HCT116 (cell line): ENCODE measurements at regions not wholly inside any gene's neighbourhood (a gene's known extent, or its start where the extent isn't known, plus 50 kb on each side); places are given as distances from the start of the nearest gene placed in this dataset.

ENCODE experiments used
- CBX3 ChIP-seq: IDR thresholded peaks from 2 replicates; pipeline ENCODE4 v1.6.1; 2012; ENCODE audit warnings: low read depth
- CEBPB ChIP-seq: IDR thresholded peaks from 2 replicates; pipeline ENCODE4 v1.6.1; 2012; ENCODE audit warnings: low read depth
- EZH2 ChIP-seq: fragments of 200-600 bp; sonication (generic); IDR thresholded peaks from 2 replicates; pipeline ENCODE4 v1.6.1; 2017; ENCODE audit warnings: antibody characterized with exemption, mixed run types
- JUND ChIP-seq: IDR thresholded peaks from 2 replicates; pipeline ENCODE4 v1.6.1; 2012
- POLR2A ChIP-seq: IDR thresholded peaks from 2 replicates; pipeline ENCODE4 v1.7.0; 2011; ENCODE audit warnings: borderline replicate concordance; ENCODE audit not compliant: insufficient read depth, insufficient read length; ENCODE audit errors: extremely low read depth
- RAD21 ChIP-seq: IDR thresholded peaks from 2 replicates; pipeline ENCODE4 v1.6.1; 2012; ENCODE audit warnings: low read depth, mild to moderate bottlenecking
- TF ChIP-seq, protein P1 (sequence below), 3 experiments: fragments of 200-600 bp in 1 of 3; sonication (generic) in 1 of 3; IDR thresholded peaks in 2 of 3; conservative IDR thresholded peaks in 1 of 3; 2 replicates each; pipeline ENCODE4 v1.5.1; 2012 to 2017; ENCODE audit warnings: low read depth in 2 of 3, low read length in 2 of 3, antibody characterized with exemption in 1 of 3, borderline replicate concordance in 1 of 3, control low read depth in 1 of 3, mild to moderate bottlenecking in 1 of 3, mixed read lengths in 1 of 3, mixed run types in 1 of 3, moderate library complexity in 1 of 3; ENCODE audit not compliant: insufficient read depth in 1 of 3
- TF ChIP-seq, protein P2 (sequence below): IDR thresholded peaks from 2 replicates; pipeline ENCODE4 v1.6.1; 2012
- TF ChIP-seq, protein P3 (sequence below): IDR thresholded peaks from 2 replicates; pipeline ENCODE4 v1.6.1; 2012; ENCODE audit warnings: low read depth

DNA sequence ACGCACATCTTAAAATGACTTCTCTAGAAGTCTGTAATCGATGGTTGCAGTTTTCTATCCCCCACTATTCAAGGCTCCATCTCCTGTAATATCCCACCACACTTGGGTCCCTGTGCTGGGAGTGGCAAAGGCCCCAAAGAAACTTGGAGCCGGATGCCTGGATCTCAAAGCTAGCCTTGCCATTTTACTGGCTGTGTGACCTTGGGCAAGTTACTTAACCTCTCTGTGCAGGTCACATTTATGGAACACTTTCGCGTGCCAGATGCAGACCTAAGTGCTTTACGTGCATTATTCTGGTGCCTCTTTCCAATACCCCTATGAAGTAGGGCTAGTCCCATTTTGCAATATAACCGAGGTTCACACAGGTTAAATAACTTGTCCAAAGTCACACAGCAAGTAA, 151.8 kb upstream of the PRMT8 start:
- no peak for TF ChIP-seq RAD21
- TF ChIP-seq, protein P1, sequence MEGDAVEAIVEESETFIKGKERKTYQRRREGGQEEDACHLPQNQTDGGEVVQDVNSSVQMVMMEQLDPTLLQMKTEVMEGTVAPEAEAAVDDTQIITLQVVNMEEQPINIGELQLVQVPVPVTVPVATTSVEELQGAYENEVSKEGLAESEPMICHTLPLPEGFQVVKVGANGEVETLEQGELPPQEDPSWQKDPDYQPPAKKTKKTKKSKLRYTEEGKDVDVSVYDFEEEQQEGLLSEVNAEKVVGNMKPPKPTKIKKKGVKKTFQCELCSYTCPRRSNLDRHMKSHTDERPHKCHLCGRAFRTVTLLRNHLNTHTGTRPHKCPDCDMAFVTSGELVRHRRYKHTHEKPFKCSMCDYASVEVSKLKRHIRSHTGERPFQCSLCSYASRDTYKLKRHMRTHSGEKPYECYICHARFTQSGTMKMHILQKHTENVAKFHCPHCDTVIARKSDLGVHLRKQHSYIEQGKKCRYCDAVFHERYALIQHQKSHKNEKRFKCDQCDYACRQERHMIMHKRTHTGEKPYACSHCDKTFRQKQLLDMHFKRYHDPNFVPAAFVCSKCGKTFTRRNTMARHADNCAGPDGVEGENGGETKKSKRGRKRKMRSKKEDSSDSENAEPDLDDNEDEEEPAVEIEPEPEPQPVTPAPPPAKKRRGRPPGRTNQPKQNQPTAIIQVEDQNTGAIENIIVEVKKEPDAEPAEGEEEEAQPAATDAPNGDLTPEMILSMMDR (IDR thresholded peaks at IDR 0.05 in 2 of 3, conservative IDR thresholded peaks at IDR 0.05 in 1 of 3; ENCODE audit: borderline replicate concordance in 1 of 3, insufficient read depth in 1 of 3, low read depth in 2 of 3, low read length in 2 of 3): no peak
- TF ChIP-seq, protein P2, sequence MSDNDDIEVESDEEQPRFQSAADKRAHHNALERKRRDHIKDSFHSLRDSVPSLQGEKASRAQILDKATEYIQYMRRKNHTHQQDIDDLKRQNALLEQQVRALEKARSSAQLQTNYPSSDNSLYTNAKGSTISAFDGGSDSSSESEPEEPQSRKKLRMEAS: no peak
- TF ChIP-seq CBX3: no peak
- TF ChIP-seq CEBPB: no peak
- no peak for TF ChIP-seq EZH2
- TF ChIP-seq, protein P3, sequence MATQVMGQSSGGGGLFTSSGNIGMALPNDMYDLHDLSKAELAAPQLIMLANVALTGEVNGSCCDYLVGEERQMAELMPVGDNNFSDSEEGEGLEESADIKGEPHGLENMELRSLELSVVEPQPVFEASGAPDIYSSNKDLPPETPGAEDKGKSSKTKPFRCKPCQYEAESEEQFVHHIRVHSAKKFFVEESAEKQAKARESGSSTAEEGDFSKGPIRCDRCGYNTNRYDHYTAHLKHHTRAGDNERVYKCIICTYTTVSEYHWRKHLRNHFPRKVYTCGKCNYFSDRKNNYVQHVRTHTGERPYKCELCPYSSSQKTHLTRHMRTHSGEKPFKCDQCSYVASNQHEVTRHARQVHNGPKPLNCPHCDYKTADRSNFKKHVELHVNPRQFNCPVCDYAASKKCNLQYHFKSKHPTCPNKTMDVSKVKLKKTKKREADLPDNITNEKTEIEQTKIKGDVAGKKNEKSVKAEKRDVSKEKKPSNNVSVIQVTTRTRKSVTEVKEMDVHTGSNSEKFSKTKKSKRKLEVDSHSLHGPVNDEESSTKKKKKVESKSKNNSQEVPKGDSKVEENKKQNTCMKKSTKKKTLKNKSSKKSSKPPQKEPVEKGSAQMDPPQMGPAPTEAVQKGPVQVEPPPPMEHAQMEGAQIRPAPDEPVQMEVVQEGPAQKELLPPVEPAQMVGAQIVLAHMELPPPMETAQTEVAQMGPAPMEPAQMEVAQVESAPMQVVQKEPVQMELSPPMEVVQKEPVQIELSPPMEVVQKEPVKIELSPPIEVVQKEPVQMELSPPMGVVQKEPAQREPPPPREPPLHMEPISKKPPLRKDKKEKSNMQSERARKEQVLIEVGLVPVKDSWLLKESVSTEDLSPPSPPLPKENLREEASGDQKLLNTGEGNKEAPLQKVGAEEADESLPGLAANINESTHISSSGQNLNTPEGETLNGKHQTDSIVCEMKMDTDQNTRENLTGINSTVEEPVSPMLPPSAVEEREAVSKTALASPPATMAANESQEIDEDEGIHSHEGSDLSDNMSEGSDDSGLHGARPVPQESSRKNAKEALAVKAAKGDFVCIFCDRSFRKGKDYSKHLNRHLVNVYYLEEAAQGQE: no peak
- no peak for TF ChIP-seq POLR2A
- no peak for TF ChIP-seq JUND
